Muscle layer of duodenum (tissue), 2 donors: ENCODE measurements at regions not wholly inside any gene's neighbourhood (a gene's known extent, or its start where the extent isn't known, plus 50 kb on each side); places are given as distances from the start of the nearest gene placed in this dataset.

ENCODE experiments used
- H3K27ac ChIP-seq: one replicate; pipeline ENCODE4 v1.7.0; 2013; ENCODE audit warnings: mild to moderate bottlenecking, low read length
- H3K27me3 ChIP-seq: one replicate; pipeline ENCODE4 v1.7.0; 2013; ENCODE audit warnings: low read depth, mild to moderate bottlenecking, control low read depth, low read length
- H3K36me3 ChIP-seq, 2 donors: one replicate each; pipeline ENCODE4 v1.7.0; 2013; ENCODE audit warnings: low read length in 2 of 2, control low read depth in 1 of 2, mild to moderate bottlenecking in 1 of 2; ENCODE audit not compliant: insufficient read depth in 2 of 2, control insufficient read depth in 1 of 2
- H3K4me1 ChIP-seq, 2 donors: one replicate each; pipeline ENCODE4 v1.7.0; 2013; ENCODE audit warnings: low read length in 2 of 2, mild to moderate bottlenecking in 2 of 2, control low read depth in 1 of 2, moderate library complexity in 1 of 2; ENCODE audit not compliant: insufficient read depth in 2 of 2, control insufficient read depth in 1 of 2
- H3K4me3 ChIP-seq, 2 donors: one replicate each; pipeline ENCODE4 v1.7.0; 2013; ENCODE audit warnings: low read length in 2 of 2, low read depth in 1 of 2, mild to moderate bottlenecking in 1 of 2
- H3K9me3 ChIP-seq, 2 donors: one replicate each; pipeline ENCODE4 v1.7.0; 2013; ENCODE audit warnings: low read length in 2 of 2, control low read depth in 1 of 2, mild to moderate bottlenecking in 1 of 2; ENCODE audit not compliant: control insufficient read depth in 1 of 2
- donor health status: healthy.

GRCh38 chrX:4182408-4182806, 469.0 kb upstream of the PRKX start:
- no peaks in the 10 kb centered on the region for H3K27me3 ChIP-seq
- H3K27ac ChIP-seq: no peak overlapping the region
- H3K9me3 ChIP-seq: no peaks in the 10 kb centered on the region
- H3K4me1 ChIP-seq: no peaks in the 10 kb centered on the region
- no peaks in the 10 kb centered on the region for H3K36me3 ChIP-seq
- H3K4me3 ChIP-seq: no peak overlapping the region

- Histone ChIP-seq H3K4me3 (no peak overlapping the region), H3K9me3 (no peaks in the 10 kb centered on the region), H3K27ac (no peak overlapping the region), H3K36me3 (no peaks in the 10 kb centered on the region), H3K4me1 (no peaks in the 10 kb centered on the region), H3K27me3 (no peaks in the 10 kb centered on the region)
Measured at GRCh38 chrX:4181782-4182407, 468.4 kb upstream of the PRKX start.

- no peak overlapping the region for H3K4me3 ChIP-seq
- no peaks in the 10 kb centered on the region for H3K36me3 ChIP-seq
- H3K27me3 ChIP-seq: no peaks in the 10 kb centered on the region
- no peaks in the 10 kb centered on the region for H3K9me3 ChIP-seq
- H3K4me1 ChIP-seq: no peaks in the 10 kb centered on the region
- no peak overlapping the region for H3K27ac ChIP-seq
Measured at GRCh38 chrX:4179031-4179430, 465.6 kb upstream of the PRKX start.

GRCh38 chrX:4175221-4175620, 461.8 kb upstream of the PRKX start:
- Histone ChIP-seq H3K27me3 (no peaks in the 10 kb centered on the region), H3K27ac (no peak overlapping the region), H3K9me3 (no peaks in the 10 kb centered on the region), H3K4me3 (no peak overlapping the region), H3K36me3 (no peaks in the 10 kb centered on the region), H3K4me1 (no peaks in the 10 kb centered on the region)

- no peak overlapping the region for H3K27ac ChIP-seq
- H3K36me3 ChIP-seq: no peaks in the 10 kb centered on the region
- no peak overlapping the region for H3K4me3 ChIP-seq
Measured at GRCh38 chrX:4173743-4174142, 460.3 kb upstream of the PRKX start.

GRCh38 chrX:4151798-4152197, 438.3 kb upstream of the PRKX start:
- Histone ChIP-seq H3K27ac (no peak overlapping the region), H3K4me1 (no peaks in the 10 kb centered on the region), H3K36me3 (no peaks in the 10 kb centered on the region), H3K9me3 (no peaks in the 10 kb centered on the region), H3K4me3 (no peak overlapping the region), H3K27me3 (no peaks in the 10 kb centered on the region)

More at GRCh38 chrX:4173743-4174142, 460.3 kb upstream of the PRKX start:
- no peaks in the 10 kb centered on the region for H3K4me1 ChIP-seq
- H3K9me3 ChIP-seq: no peaks in the 10 kb centered on the region
- no peaks in the 10 kb centered on the region for H3K27me3 ChIP-seq

GRCh38 chrX:4150259-4150658, 436.8 kb upstream of the PRKX start:
- no peaks in the 10 kb centered on the region for H3K9me3 ChIP-seq
- no peaks in the 10 kb centered on the region for H3K4me1 ChIP-seq
- H3K27me3 ChIP-seq: no peaks in the 10 kb centered on the region
- H3K27ac ChIP-seq: no peak overlapping the region
- H3K4me3 ChIP-seq: no peak overlapping the region
- H3K36me3 ChIP-seq: no peaks in the 10 kb centered on the region

GRCh38 chrX:4129626-4130025, 416.2 kb upstream of the PRKX start:
- no peak overlapping the region for H3K27ac ChIP-seq
- no peaks in the 10 kb centered on the region for H3K27me3 ChIP-seq
- no peaks in the 10 kb centered on the region for H3K36me3 ChIP-seq
- no peaks in the 10 kb centered on the region for H3K9me3 ChIP-seq
- no peaks in the 10 kb centered on the region for H3K4me1 ChIP-seq
- H3K4me3 ChIP-seq: no peak overlapping the region

GRCh38 chrX:4118666-4119530, 405.4 kb upstream of the PRKX start:
- H3K36me3 ChIP-seq: no peaks in the 10 kb centered on the region
- H3K9me3 ChIP-seq: no peaks in the 10 kb centered on the region
- no peaks in the 10 kb centered on the region for H3K4me1 ChIP-seq
- H3K27ac ChIP-seq: no peak overlapping the region
- H3K27me3 ChIP-seq: no peaks in the 10 kb centered on the region
- no peak overlapping the region for H3K4me3 ChIP-seq

- no peak overlapping the region for H3K27ac ChIP-seq
- H3K9me3 ChIP-seq: no peaks in the 10 kb centered on the region
- H3K36me3 ChIP-seq: no peaks in the 10 kb centered on the region
- H3K4me3 ChIP-seq: no peak overlapping the region
- no peaks in the 10 kb centered on the region for H3K4me1 ChIP-seq
- H3K27me3 ChIP-seq: no peaks in the 10 kb centered on the region
Measured at GRCh38 chrX:4110964-4111363, 397.5 kb upstream of the PRKX start.

GRCh38 chrX:4094926-4095325, 381.5 kb upstream of the PRKX start:
- no peak overlapping the region for H3K27ac ChIP-seq
- no peaks in the 10 kb centered on the region for H3K4me1 ChIP-seq
- no peaks in the 10 kb centered on the region for H3K27me3 ChIP-seq
- no peak overlapping the region for H3K4me3 ChIP-seq
- H3K36me3 ChIP-seq: no peaks in the 10 kb centered on the region
- no peaks in the 10 kb centered on the region for H3K9me3 ChIP-seq
